Ishikawa (cell line): ENCODE measurements at regions not wholly inside any gene's neighbourhood (a gene's known extent, or its start where the extent isn't known, plus 50 kb on each side); places are given as distances from the start of the nearest gene placed in this dataset.

Experiments used
- CEBPB ChIP-seq: IDR thresholded peaks from 2 replicates; pipeline ENCODE4 v1.6.1; 2012
- CREB1 ChIP-seq: IDR thresholded peaks from 2 replicates; pipeline ENCODE4 v1.6.1; 2012; ENCODE audit warnings: low read depth
- EGR1 ChIP-seq: IDR thresholded peaks from 2 replicates; pipeline ENCODE4 v1.6.1; 2012
- EP300 ChIP-seq: IDR thresholded peaks from 2 replicates; pipeline ENCODE4 v1.6.1; 2012; ENCODE audit warnings: borderline replicate concordance
- FOXM1 ChIP-seq: IDR thresholded peaks from 2 replicates; pipeline ENCODE4 v1.6.1; 2012; ENCODE audit warnings: low read depth, borderline replicate concordance
- MAX ChIP-seq: IDR thresholded peaks from 2 replicates; pipeline ENCODE4 v1.6.1; 2012
- NFIC ChIP-seq: IDR thresholded peaks from 2 replicates; pipeline ENCODE4 v1.6.1; 2012
- RAD21 ChIP-seq: IDR thresholded peaks from 2 replicates; pipeline ENCODE4 v1.6.1; 2012; ENCODE audit warnings: low read depth
- REST ChIP-seq: IDR thresholded peaks from 2 replicates; pipeline ENCODE4 v1.6.1; 2012; ENCODE audit warnings: low read depth, mild to moderate bottlenecking
- TAF1 ChIP-seq: IDR thresholded peaks from 2 replicates; pipeline ENCODE4 v1.6.1; 2012; ENCODE audit warnings: low read depth, mild to moderate bottlenecking
- TCF12 ChIP-seq: IDR thresholded peaks from 2 replicates; pipeline ENCODE4 v1.6.1; 2012; ENCODE audit warnings: low read depth
- TEAD4 ChIP-seq: IDR thresholded peaks from 2 replicates; pipeline ENCODE4 v1.6.1; 2012
- USF1 ChIP-seq: IDR thresholded peaks from 2 replicates; pipeline ENCODE4 v1.6.1; 2012
- YY1 ChIP-seq: IDR thresholded peaks from 2 replicates; pipeline ENCODE4 v1.6.1; 2012; ENCODE audit warnings: low read depth
- ZBTB7A ChIP-seq: IDR thresholded peaks from 2 replicates; pipeline ENCODE4 v1.6.1; 2012; ENCODE audit warnings: low read depth

- TF ChIP-seq RAD21 = no peak
- no peak for TF ChIP-seq NFIC
- TF ChIP-seq TAF1 = no peak
- TF ChIP-seq CREB1 = no peak
- no peak for TF ChIP-seq YY1
- no peak for TF ChIP-seq FOXM1
- TF ChIP-seq ZBTB7A = no peak
- TF ChIP-seq MAX = no peak
- TF ChIP-seq EGR1 = no peak
- no peak for TF ChIP-seq TCF12
- no peak for TF ChIP-seq EP300
- TF ChIP-seq USF1 = no peak
- no peak for TF ChIP-seq CEBPB
- no peak for TF ChIP-seq REST
- TF ChIP-seq TEAD4 = no peak
Observed at GRCh38 chr16:22673421-22673831, 140.5 kb upstream of the HS3ST2 start.

DNA sequence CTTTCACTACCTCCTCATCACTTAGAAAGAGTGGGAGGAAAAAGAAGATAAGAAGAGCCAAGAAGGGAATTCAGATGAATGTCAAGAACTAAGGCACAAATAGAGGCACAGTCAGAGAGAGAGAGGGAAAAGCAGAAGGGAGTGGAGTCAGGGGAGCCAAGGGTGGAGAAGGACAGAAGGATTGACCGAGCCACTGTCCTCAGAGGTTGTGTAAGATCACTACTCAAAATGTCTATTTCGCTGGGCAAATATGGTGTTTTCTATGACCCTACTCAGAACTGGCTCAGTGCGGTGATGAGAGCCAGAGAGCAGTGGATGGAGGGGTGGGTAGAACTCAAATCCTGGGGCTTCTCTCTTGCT is 139.2 kb upstream of the HS3ST2 start:
- no peak for TF ChIP-seq YY1
- no peak for TF ChIP-seq REST
- no peak for TF ChIP-seq EP300
- no peak for TF ChIP-seq USF1
- TF ChIP-seq RAD21 = no peak
- no peak for TF ChIP-seq TAF1
- TF ChIP-seq NFIC = no peak
- no peak for TF ChIP-seq ZBTB7A
- TF ChIP-seq FOXM1 = no peak
- no peak for TF ChIP-seq EGR1
- no peak for TF ChIP-seq TEAD4
- TF ChIP-seq CEBPB = no peak
- no peak for TF ChIP-seq TCF12
- TF ChIP-seq MAX = no peak
- TF ChIP-seq CREB1 = no peak

GRCh38 chr16:22675745-22676540 is 138.0 kb upstream of the HS3ST2 start:
- no peak for TF ChIP-seq FOXM1
- no peak for TF ChIP-seq TCF12
- TF ChIP-seq MAX = no peak
- TF ChIP-seq ZBTB7A = no peak
- TF ChIP-seq CREB1 = no peak
- no peak for TF ChIP-seq REST
- no peak for TF ChIP-seq USF1
- no peak for TF ChIP-seq RAD21
- TF ChIP-seq EGR1 = no peak
- TF ChIP-seq CEBPB = no peak
- TF ChIP-seq TEAD4 = no peak
- no peak for TF ChIP-seq YY1
- TF ChIP-seq EP300 = no peak
